ENCODE measurements at regions not wholly inside any gene's neighbourhood (a gene's known extent, or its start where the extent isn't known, plus 50 kb on each side); places are given as distances from the start of the nearest gene placed in this dataset.

GRCh38 chr18:45119876-45120275 is 439.2 kb downstream of the SETBP1 start:
- H3K4me3 Mint-ChIP-seq: no peak overlapping the region
- no peaks in the 10 kb centered on the region for H3K9me3 Mint-ChIP-seq
- no peak overlapping the region for H3K27ac Mint-ChIP-seq
- H3K27me3 Mint-ChIP-seq: peaks cover 4% of the 10 kb centered on the region
- no peak for DNase-seq (ENCODE audit: extremely low spot score, unreplicated experiment)
- no peak for TF ChIP-seq CTCF (conservative IDR thresholded peaks at IDR 0.05)
- H3K4me1 Mint-ChIP-seq (ENCODE audit: unreplicated experiment): peaks cover 23% of the 10 kb centered on the region
- H3K36me3 Mint-ChIP-seq: no peaks in the 10 kb centered on the region

- Mint-ChIP-seq H3K4me3 (no peak overlapping the region), H3K9me3 (no peaks in the 10 kb centered on the region), H3K36me3 (no peaks in the 10 kb centered on the region), H3K4me1 (ENCODE audit: unreplicated experiment) (peaks cover 21% of the 10 kb centered on the region), H3K27ac (no peak overlapping the region), H3K27me3 (no peaks in the 10 kb centered on the region)
- DNase-seq (ENCODE audit: extremely low spot score, unreplicated experiment): no peak
- TF ChIP-seq CTCF (conservative IDR thresholded peaks at IDR 0.05): no peak
Measured at GRCh38 chr18:45121146-45121545, 440.5 kb downstream of the SETBP1 start.

- TF ChIP-seq CTCF (conservative IDR thresholded peaks at IDR 0.05): no peak
- H3K9me3 Mint-ChIP-seq: no peaks in the 10 kb centered on the region
- H3K4me1 Mint-ChIP-seq (ENCODE audit: unreplicated experiment): peaks cover 17% of the 10 kb centered on the region
- DNase-seq (ENCODE audit: extremely low spot score, unreplicated experiment): no peak
- no peak overlapping the region for H3K4me3 Mint-ChIP-seq
- H3K36me3 Mint-ChIP-seq: no peaks in the 10 kb centered on the region
- H3K27ac Mint-ChIP-seq: no peak overlapping the region
- no peaks in the 10 kb centered on the region for H3K27me3 Mint-ChIP-seq
Measured at GRCh38 chr18:45122506-45122905, 441.8 kb downstream of the SETBP1 start.

GRCh38 chr18:45127405-45127804 is 446.7 kb downstream of the SETBP1 start:
- Mint-ChIP-seq H3K36me3 (no peaks in the 10 kb centered on the region), H3K4me1 (ENCODE audit: unreplicated experiment) (no peaks in the 10 kb centered on the region), H3K9me3 (peaks cover 3% of the 10 kb centered on the region), H3K4me3 (no peak overlapping the region), H3K27me3 (no peaks in the 10 kb centered on the region), H3K27ac (no peak overlapping the region)
- TF ChIP-seq CTCF (conservative IDR thresholded peaks at IDR 0.05): no peak
- DNase-seq (ENCODE audit: extremely low spot score, unreplicated experiment): no peak

GRCh38 chr18:45133276-45133675 is 452.6 kb downstream of the SETBP1 start:
- H3K27ac Mint-ChIP-seq: no peak overlapping the region
- H3K36me3 Mint-ChIP-seq: no peaks in the 10 kb centered on the region
- peaks cover 4% of the 10 kb centered on the region for H3K27me3 Mint-ChIP-seq
- no peak overlapping the region for H3K4me3 Mint-ChIP-seq
- H3K9me3 Mint-ChIP-seq: peaks cover 5% of the 10 kb centered on the region
- DNase-seq (ENCODE audit: extremely low spot score, unreplicated experiment): no peak
- H3K4me1 Mint-ChIP-seq (ENCODE audit: unreplicated experiment): peaks cover 4% of the 10 kb centered on the region
- TF ChIP-seq CTCF (conservative IDR thresholded peaks at IDR 0.05): no peak
